ENCODE measurements at regions not wholly inside any gene's neighbourhood (a gene's known extent, or its start where the extent isn't known, plus 50 kb on each side); places are given as distances from the start of the nearest gene placed in this dataset.

GRCh38 chr7:37545619-37546534 lies 97.2 kb upstream of the ELMO1 start:
- TF ChIP-seq POLR2A (IDR thresholded peaks at IDR 0.05) (no peak), CTCF (IDR thresholded peaks at IDR 0.05) (no peak), EP300 (IDR thresholded peaks at IDR 0.05) (no peak), POLR2AphosphoS5 (IDR thresholded peaks at IDR 0.05) (no peak)

Data from upper lobe of left lung (tissue), 4 donors.